D721Med (cell line): ENCODE measurements at regions not wholly inside any gene's neighbourhood (a gene's known extent, or its start where the extent isn't known, plus 50 kb on each side); places are given as distances from the start of the nearest gene placed in this dataset.

Experiments used
- DNase-seq: peaks from one replicate; pipeline ENCODE4 v3.0.0; 2011; ENCODE audit warnings: low spot score; ENCODE audit not compliant: insufficient read length
- FAIRE-seq: peaks from 2 replicates; lab custom pipeline; 2011; peaks lifted over from hg19 to GRCh38; lab: Jason Lieb, UNC
- CTCF ChIP-seq: IDR thresholded peaks from 2 replicates; pipeline ENCODE4 v1.5.1; 2012; ENCODE audit warnings: mild to moderate bottlenecking, control low read depth; ENCODE audit not compliant: insufficient read depth; ENCODE audit errors: missing control alignments

DNA sequence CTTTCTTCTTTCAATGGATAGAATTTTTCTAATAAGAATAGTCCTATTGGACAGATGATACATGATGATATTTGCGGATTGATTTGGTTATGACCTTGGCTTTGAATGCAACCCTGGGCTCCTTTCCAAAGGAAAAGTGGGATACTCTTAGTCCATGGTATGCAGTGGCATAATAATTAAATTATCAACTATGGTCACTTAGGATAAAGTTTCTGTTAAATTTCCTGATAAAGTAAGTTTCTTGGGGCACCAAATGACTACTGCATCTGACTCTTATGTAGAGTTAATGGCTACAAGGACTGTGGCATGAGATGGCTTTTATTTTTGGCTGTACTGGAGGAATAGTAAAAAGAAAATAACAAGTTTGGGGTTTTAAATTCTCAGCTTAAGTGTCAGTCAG lies 126.7 kb downstream of the QPCT start:
- FAIRE-seq (no peak), DNase-seq (no peak)
- no peak for TF ChIP-seq CTCF

GRCh38 chr2:37471994-37472393 lies 127.6 kb downstream of the QPCT start:
- DNase-seq = no peak
- no peak for FAIRE-seq
- TF ChIP-seq CTCF = no peak

- no peak for FAIRE-seq
- DNase-seq = no peak
- no peak for TF ChIP-seq CTCF
Measured at GRCh38 chr2:37472959-37473358, 128.5 kb downstream of the QPCT start.

DNA sequence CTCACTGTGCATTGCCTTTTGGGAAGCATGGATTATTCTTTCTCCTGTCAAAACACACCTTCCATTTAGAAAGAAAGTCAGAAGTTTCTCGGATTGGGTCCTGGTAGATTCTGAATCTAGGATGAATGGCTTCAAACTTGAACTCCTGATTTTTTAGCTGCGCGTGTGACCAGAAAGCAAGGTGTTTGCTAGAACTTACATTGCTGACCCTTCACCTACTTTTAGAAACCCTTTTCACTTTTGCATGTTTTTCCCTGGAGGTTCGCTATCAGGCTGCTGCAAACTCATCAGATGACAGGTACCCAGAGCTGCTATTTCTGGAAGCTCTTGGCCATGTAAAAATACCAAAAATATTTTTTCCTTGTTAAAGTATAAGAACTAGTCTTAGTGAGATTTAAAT lies 132.0 kb downstream of the QPCT start:
- FAIRE-seq (no peak), DNase-seq (no peak)
- no peak for TF ChIP-seq CTCF

DNA sequence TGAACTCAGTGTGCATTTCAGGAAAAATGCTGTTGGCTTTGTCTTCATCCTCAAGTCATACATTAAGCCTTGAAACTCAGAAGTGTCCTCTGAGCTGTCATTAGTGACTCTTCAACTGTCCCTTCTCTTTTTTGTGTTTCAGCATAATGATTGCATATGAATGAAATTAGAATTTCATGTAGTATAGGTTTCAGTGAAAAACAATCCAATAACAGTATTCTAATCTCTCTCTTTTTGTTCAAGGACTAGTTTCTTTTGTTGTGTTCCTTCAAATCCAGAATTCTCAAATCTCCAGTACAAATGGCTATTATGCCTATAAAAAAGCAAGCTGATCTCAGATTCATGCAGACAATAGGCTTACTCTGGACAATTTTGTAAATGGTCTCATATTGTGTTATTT lies 133.5 kb downstream of the QPCT start:
- FAIRE-seq (no peak), DNase-seq (no peak)
- TF ChIP-seq CTCF = no peak

DNA sequence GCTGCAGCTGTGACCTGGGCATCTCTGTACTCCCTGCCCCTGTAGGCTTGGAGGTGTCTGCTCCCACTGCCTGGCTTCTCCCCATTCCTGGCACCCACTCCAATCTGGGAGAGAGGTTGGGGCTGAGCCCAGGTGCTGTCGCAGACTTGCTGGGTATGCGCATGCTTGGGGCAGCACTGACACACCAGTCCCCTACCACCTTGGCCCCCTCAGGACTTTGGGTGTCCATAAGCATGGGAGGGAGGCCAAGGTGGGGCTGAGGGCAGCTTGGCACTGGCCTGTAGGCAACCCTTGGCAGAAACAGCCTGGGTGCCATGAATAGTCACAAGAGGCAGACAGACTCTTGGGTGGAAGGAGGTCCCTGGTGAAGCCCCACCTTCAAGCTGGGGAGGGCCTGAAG lies 136.8 kb downstream of the QPCT start:
- TF ChIP-seq CTCF = no peak
- no peak for FAIRE-seq
- DNase-seq = no peak

DNA sequence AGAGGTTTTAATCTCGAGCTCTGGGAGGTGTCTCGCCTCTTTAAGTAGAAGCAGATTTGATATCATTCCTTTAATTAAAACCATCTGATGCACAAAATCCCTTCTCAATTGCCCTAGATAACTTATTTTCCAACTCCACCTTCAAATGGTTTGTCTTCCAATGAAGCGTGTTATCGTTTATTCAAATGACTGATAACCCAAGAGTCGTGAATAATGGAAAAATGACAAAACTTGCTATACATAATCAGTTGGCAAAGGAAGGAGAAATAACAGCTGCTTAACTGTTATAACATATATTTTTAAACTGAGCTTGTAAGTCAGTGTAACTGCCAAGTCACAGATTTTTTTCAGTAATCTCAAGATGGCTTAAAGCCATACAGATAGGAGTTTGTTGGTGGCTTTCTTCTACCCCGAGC lies 144.6 kb downstream of the QPCT start:
- TF ChIP-seq CTCF = no peak
- DNase-seq = no peak
- no peak for FAIRE-seq
